ENCODE measurements at regions not wholly inside any gene's neighbourhood (a gene's known extent, or its start where the extent isn't known, plus 50 kb on each side); places are given as distances from the start of the nearest gene placed in this dataset.

GRCh38 chr20:39123185-39123557 is 161.0 kb downstream of the DHX35 start:
- no peak overlapping the region for H3K9ac ChIP-seq (replicated peaks in 1 of 4; ENCODE audit: extremely low read depth in 1 of 4, low read depth in 3 of 4, low read length in 3 of 4)
- no peak overlapping the region for H3K27ac ChIP-seq (ENCODE audit: low read depth, low read length)
- H3K4me1 ChIP-seq (replicated peaks in 1 of 4; ENCODE audit: control insufficient read depth in 3 of 4, insufficient read depth in 4 of 4, low read length in 3 of 4) = peaks cover 8 to 22% (median 13%) of the 10 kb centered on the region in 4 experiments
- H3K79me2 ChIP-seq (ENCODE audit: control insufficient read depth in 1 of 2, insufficient read depth in 2 of 2, low read length in 2 of 2) = no peaks in the 10 kb centered on the region
- no peak overlapping the region for H2BK20ac ChIP-seq (ENCODE audit: low read length)
- WGBS, 2 experiments (ENCODE audit: extremely low coverage in 1 of 2, insufficient coverage in 1 of 2, insufficient read length in 1 of 2, insufficient replicate concordance in 2 of 2, low coverage in 1 of 2, low lambda C conversion rate in 2 of 2, missing lambda C conversion rate in 1 of 2) = 70% methylated on average over 3 of the region's 3 CpGs; no CpG with 5 or more reads in 1 of the 2 experiments
- FAIRE-seq = no peak
- H2BK120ac ChIP-seq (replicated peaks; ENCODE audit: low read depth, low read length) = no peak overlapping the region
- TF ChIP-seq BACH1 (IDR thresholded peaks at IDR 0.05; ENCODE audit: low read length) = no peak
- peak; percentile 9 for TF ChIP-seq KDM4A (IDR thresholded peaks at IDR 0.05; ENCODE audit: low read depth, low read length, severe bottlenecking)
- no peak overlapping the region for H4K5ac ChIP-seq (ENCODE audit: insufficient read length, low read depth, low read length)
- H2BK15ac ChIP-seq (ENCODE audit: low read length) = no peak overlapping the region
- H3K56ac ChIP-seq (replicated peaks; ENCODE audit: insufficient read length, low read depth, low read length) = no peak overlapping the region
- POLR2A ChIA-PET (ENCODE audit: partially characterized antibody) = interaction anchor here (0.8 kb wide), 1 partner anchor 9 kb away, joined by 4 read pairs; no protein-coding TSS in a partner anchor
- H3K4ac ChIP-seq (replicated peaks; ENCODE audit: insufficient read length, low read depth, low read length) = no peak overlapping the region
- no peak overlapping the region for H4K91ac ChIP-seq (replicated peaks; ENCODE audit: insufficient read length, low read length)
- no peak overlapping the region for H2BK5ac ChIP-seq (ENCODE audit: low read depth, low read length)
- peaks cover 0 to 11% (median 6%) of the 10 kb centered on the region in 4 experiments; a peak in 5 of 7 replicates for H3K27me3 ChIP-seq (replicated peaks in 1 of 4; ENCODE audit: control insufficient read depth in 3 of 4, extremely low read depth in 1 of 4, insufficient read depth in 3 of 4, low read length in 3 of 4)
- H3K9me3 ChIP-seq (ENCODE audit: insufficient read depth in 2 of 2, low read depth in 1 of 2, low read length in 1 of 2) = no peaks in the 10 kb centered on the region; a peak in 1 of 4 replicates
- DNase-seq (ENCODE audit: low read depth in 1 of 2, low spot score in 2 of 2) = no peak
- peak overlapping the region; percentile 24; the same call in 1 of the 2 replicates for H3K18ac ChIP-seq (ENCODE audit: extremely low read depth, low read length)
- H4K8ac ChIP-seq (ENCODE audit: extremely low read depth, insufficient read depth, low read length) = no peak overlapping the region
- H4K20me1 ChIP-seq (replicated peaks in 1 of 2; ENCODE audit: control insufficient read depth in 1 of 2, insufficient read depth in 2 of 2, low read length in 2 of 2) = no peaks in the 10 kb centered on the region
- H3K79me1 ChIP-seq (ENCODE audit: low read depth, low read length) = no peaks in the 10 kb centered on the region
- H3K4me2 ChIP-seq (ENCODE audit: insufficient read depth in 1 of 2, low read depth in 2 of 2, low read length in 2 of 2) = peak overlapping the region; percentile 31 to 58; a peak in 1 of 4 replicates
- H3K14ac ChIP-seq (ENCODE audit: insufficient read length) = no peak overlapping the region
- no peaks in the 10 kb centered on the region for H3K23me2 ChIP-seq (ENCODE audit: low read depth, low read length)
- H3K36me3 ChIP-seq (ENCODE audit: control insufficient read depth in 2 of 4, insufficient read depth in 4 of 4, low read length in 3 of 4) = no peaks in the 10 kb centered on the region
- 0 out of 8 replicates have a peak overlapping the region, but pooled peaks of 1 of the 4 experiments have one; percentile 20 for H3K4me3 ChIP-seq (ENCODE audit: extremely low read depth in 1 of 4, insufficient read depth in 2 of 4, low read depth in 3 of 4, low read length in 4 of 4)
- CTCF ChIA-PET (ENCODE audit: partially characterized antibody) = interaction anchor here (1.2 to 6.3 kb wide), 3 partner anchors 11 to 29 kb away, joined by 3 to 51 read pairs (median 3); no protein-coding TSS in a partner anchor
- 0 out of 2 replicates have a peak overlapping the region, but pooled peaks have one; percentile 3 for H2AK5ac ChIP-seq (ENCODE audit: low read depth, low read length)
- H3K23ac ChIP-seq (ENCODE audit: insufficient read length) = no peak overlapping the region
- no peak overlapping the region for H2AFZ ChIP-seq (ENCODE audit: low read length)
- H2BK12ac ChIP-seq (ENCODE audit: low read depth, low read length) = no peak overlapping the region; the same call in 1 of the 2 replicates
